Testis (tissue), 2 donors: ENCODE measurements at regions not wholly inside any gene's neighbourhood (a gene's known extent, or its start where the extent isn't known, plus 50 kb on each side); places are given as distances from the start of the nearest gene placed in this dataset.

Experiments used
- DNase-seq: peaks from one replicate; pipeline ENCODE4 v3.0.0-alpha.2; 2019
- H3K27ac ChIP-seq, 2 donors: fragments of 200-600 bp; sonication (generic); one replicate each; pipeline ENCODE4 v1.5.1; 2019
- H3K27me3 ChIP-seq: fragments of 200-600 bp; sonication (generic); one replicate; pipeline ENCODE4 v1.5.1; 2019
- H3K36me3 ChIP-seq: fragments of 200-600 bp; sonication (generic); one replicate; pipeline ENCODE4 v1.5.1; 2017; ENCODE audit warnings: low read depth; ENCODE audit errors: missing control alignments
- H3K4me1 ChIP-seq: fragments of 200-600 bp; sonication (generic); one replicate; pipeline ENCODE4 v1.5.1; 2019
- H3K4me3 ChIP-seq, 2 donors: fragments of 200-600 bp; sonication (generic); one replicate each; pipeline ENCODE4 v1.5.1; 2017 to 2019
- H3K9me3 ChIP-seq: fragments of 200-600 bp; sonication (generic); one replicate; pipeline ENCODE4 v1.5.1; 2017
- CTCF ChIP-seq, 3 experiments: fragments of 450-650 bp in 2 of 3; fragments of 200-600 bp in 1 of 3; sonication (generic) in 1 of 3; IDR thresholded peaks; one replicate each; pipeline ENCODE4 v1.5.1; 2016 to 2019; ENCODE audit warnings: antibody characterized with exemption in 3 of 3, mild to moderate bottlenecking in 2 of 3, moderate library complexity in 1 of 3
- POLR2A ChIP-seq: fragments of 450-650 bp; IDR thresholded peaks from one replicate; pipeline ENCODE4 v1.6.1; 2017; ENCODE audit warnings: antibody characterized with exemption, mild to moderate bottlenecking, moderate library complexity
- WGBS, 2 donors: methylation state at CpG; one replicate each; pipeline ENCODE4 v1.1.5; 2018; 5-methylcytosine and 5-hydroxymethylcytosine counted together
- intact Hi-C: fragments of 100-400 bp; cut with DNase I; formaldehyde crosslinking; loops from one replicate; pipeline ENCODE4 v1.15.1; 2023; ENCODE audit warnings: low total_unique reads

GRCh38 chr2:7899923-7900322 is 781.9 kb upstream of the ID2 start:
- Histone ChIP-seq H3K27me3 (no peaks in the 10 kb centered on the region), H3K4me3 (no peak overlapping the region), H3K36me3 (no peaks in the 10 kb centered on the region), H3K9me3 (no peaks in the 10 kb centered on the region), H3K27ac (no peak overlapping the region), H3K4me1 (no peaks in the 10 kb centered on the region)
- no peak for TF ChIP-seq POLR2A
- TF ChIP-seq CTCF (IDR thresholded peaks at IDR 0.05) = no peak
- DNase-seq = no peak
- intact Hi-C loops = no loop called here
- 76 to 81% methylated on average over 1 of the region's 1 CpG for WGBS, 2 donors

GRCh38 chr2:7900593-7900992 is 781.3 kb upstream of the ID2 start:
- WGBS, 2 donors = 79 to 83% methylated on average over 5 of the region's 5 CpGs
- DNase-seq = no peak
- no peaks in the 10 kb centered on the region for H3K36me3 ChIP-seq
- TF ChIP-seq CTCF (IDR thresholded peaks at IDR 0.05) = no peak
- TF ChIP-seq POLR2A = no peak
- no peak overlapping the region for H3K4me3 ChIP-seq
- intact Hi-C loops = no loop called here
- H3K4me1 ChIP-seq = no peaks in the 10 kb centered on the region
- H3K27me3 ChIP-seq = no peaks in the 10 kb centered on the region
- H3K9me3 ChIP-seq = no peaks in the 10 kb centered on the region
- H3K27ac ChIP-seq = no peak overlapping the region

GRCh38 chr2:7902251-7902765 is 779.5 kb upstream of the ID2 start:
- Histone ChIP-seq H3K27me3 (no peaks in the 10 kb centered on the region), H3K36me3 (no peaks in the 10 kb centered on the region), H3K4me1 (no peaks in the 10 kb centered on the region), H3K4me3 (no peak overlapping the region), H3K27ac (no peak overlapping the region), H3K9me3 (no peaks in the 10 kb centered on the region)
- DNase-seq = no peak
- TF ChIP-seq POLR2A = no peak
- no peak for TF ChIP-seq CTCF (IDR thresholded peaks at IDR 0.05)
- 74 to 83% methylated on average over 5 of the region's 5 CpGs for whole genome bisulfite sequencing, 2 donors
- intact Hi-C loops = no loop called here

- intact Hi-C loops = no loop called here
- H3K4me3 ChIP-seq = no peak overlapping the region
- no peaks in the 10 kb centered on the region for H3K4me1 ChIP-seq
- no peaks in the 10 kb centered on the region for H3K9me3 ChIP-seq
- H3K27me3 ChIP-seq = no peaks in the 10 kb centered on the region
- TF ChIP-seq CTCF (IDR thresholded peaks at IDR 0.05) = no peak
- no peak for TF ChIP-seq POLR2A
- no peak for DNase-seq
- no peak overlapping the region for H3K27ac ChIP-seq
- WGBS, 2 donors = 80 to 93% methylated on average over 3 of the region's 3 CpGs
- H3K36me3 ChIP-seq = no peaks in the 10 kb centered on the region
Measured at GRCh38 chr2:7904319-7904718, 777.5 kb upstream of the ID2 start.

GRCh38 chr2:7905756-7906155 is 776.1 kb upstream of the ID2 start:
- Histone ChIP-seq H3K36me3 (no peaks in the 10 kb centered on the region), H3K27me3 (no peaks in the 10 kb centered on the region), H3K27ac (no peak overlapping the region), H3K9me3 (no peaks in the 10 kb centered on the region), H3K4me1 (no peaks in the 10 kb centered on the region), H3K4me3 (no peak overlapping the region)
- 89 to 91% methylated on average over 12 of the region's 12 CpGs for WGBS, 2 donors
- no peak for DNase-seq
- intact Hi-C loops = no loop called here
- TF ChIP-seq CTCF (IDR thresholded peaks at IDR 0.05) (no peak), POLR2A (no peak)
